Vagina (tissue), 2 donors: ENCODE measurements at regions not wholly inside any gene's neighbourhood (a gene's known extent, or its start where the extent isn't known, plus 50 kb on each side); places are given as distances from the start of the nearest gene placed in this dataset.

Experiments used
- POLR2AphosphoS5 ChIP-seq, 2 donors: sonication (generic); formaldehyde crosslinking; IDR thresholded peaks; one replicate each; pipeline ENCODE4 v1.9.0; 2017; ENCODE audit warnings: antibody characterized with exemption in 2 of 2, mild to moderate bottlenecking in 2 of 2, low read depth in 1 of 2; ENCODE audit not compliant: insufficient read depth in 1 of 2
- TF ChIP-seq, protein P1 (sequence below), 3 experiments: fragments of 450-650 bp in 2 of 3; fragments of 200-600 bp in 1 of 3; sonication (generic) in 1 of 3; IDR thresholded peaks; one replicate each; pipeline ENCODE4 v1.5.1; 2017 to 2019; ENCODE audit warnings: antibody characterized with exemption in 3 of 3, mild to moderate bottlenecking in 2 of 3, moderate library complexity in 2 of 3

DNA sequence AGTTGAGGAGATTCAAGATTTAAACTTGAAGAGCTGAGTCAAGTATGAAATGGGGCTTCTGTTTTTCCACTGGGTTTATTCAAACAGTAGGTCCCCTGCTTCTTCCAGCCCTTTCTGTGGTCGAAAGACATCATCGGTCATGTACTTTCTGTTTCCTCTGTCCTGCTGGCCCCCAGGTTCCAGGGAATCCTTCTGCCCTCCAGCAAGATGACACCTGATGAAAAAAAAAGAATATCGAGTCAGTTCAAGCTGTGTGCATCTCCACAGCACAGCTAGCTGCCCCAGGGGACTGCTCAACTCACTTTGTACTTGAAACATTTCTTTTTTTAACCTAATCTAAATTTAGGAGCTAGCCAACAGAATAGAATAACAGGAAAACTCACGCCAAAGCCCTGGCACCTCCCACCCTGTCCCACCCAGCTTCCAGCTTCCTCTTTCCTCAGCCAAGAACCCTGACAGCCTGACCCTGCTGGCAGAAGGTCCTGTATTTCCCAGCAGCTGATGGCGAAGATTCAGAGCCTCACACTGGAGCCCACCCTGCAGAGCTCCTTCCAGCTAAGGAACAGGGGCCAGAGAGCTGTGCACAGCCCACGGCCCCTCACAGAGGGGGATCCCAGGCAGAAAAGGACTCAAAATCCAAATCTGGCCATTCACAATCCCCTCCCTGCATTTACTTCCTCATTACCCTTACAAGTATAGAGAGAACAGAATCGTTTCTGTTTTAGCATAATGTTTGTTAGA is 176.5 kb downstream of the PSMG1 start:
- TF ChIP-seq, protein P1, sequence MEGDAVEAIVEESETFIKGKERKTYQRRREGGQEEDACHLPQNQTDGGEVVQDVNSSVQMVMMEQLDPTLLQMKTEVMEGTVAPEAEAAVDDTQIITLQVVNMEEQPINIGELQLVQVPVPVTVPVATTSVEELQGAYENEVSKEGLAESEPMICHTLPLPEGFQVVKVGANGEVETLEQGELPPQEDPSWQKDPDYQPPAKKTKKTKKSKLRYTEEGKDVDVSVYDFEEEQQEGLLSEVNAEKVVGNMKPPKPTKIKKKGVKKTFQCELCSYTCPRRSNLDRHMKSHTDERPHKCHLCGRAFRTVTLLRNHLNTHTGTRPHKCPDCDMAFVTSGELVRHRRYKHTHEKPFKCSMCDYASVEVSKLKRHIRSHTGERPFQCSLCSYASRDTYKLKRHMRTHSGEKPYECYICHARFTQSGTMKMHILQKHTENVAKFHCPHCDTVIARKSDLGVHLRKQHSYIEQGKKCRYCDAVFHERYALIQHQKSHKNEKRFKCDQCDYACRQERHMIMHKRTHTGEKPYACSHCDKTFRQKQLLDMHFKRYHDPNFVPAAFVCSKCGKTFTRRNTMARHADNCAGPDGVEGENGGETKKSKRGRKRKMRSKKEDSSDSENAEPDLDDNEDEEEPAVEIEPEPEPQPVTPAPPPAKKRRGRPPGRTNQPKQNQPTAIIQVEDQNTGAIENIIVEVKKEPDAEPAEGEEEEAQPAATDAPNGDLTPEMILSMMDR (IDR thresholded peaks at IDR 0.05), result no peak
- TF ChIP-seq POLR2AphosphoS5 (IDR thresholded peaks at IDR 0.05; ENCODE audit: insufficient read depth in 1 of 2, low read depth in 1 of 2), result peak; percentile 48 to 79
